Mucosa of descending colon (tissue), 3 donors: ENCODE measurements at regions not wholly inside any gene's neighbourhood (a gene's known extent, or its start where the extent isn't known, plus 50 kb on each side); places are given as distances from the start of the nearest gene placed in this dataset.

ENCODE experiments used
- ATAC-seq: fragments of 200-7000 bp; cut with Tn5 transposase; one replicate; pipeline ENCODE4 v1.9.1; 2020; ENCODE audit warnings: mild to moderate bottlenecking, moderate library complexity
- DNase-seq, 3 donors: peaks; one replicate each; pipeline ENCODE4 v3.0.0-alpha.2; 2020
- H3K36me3 ChIP-seq: fragments of 200-600 bp; one replicate; pipeline ENCODE4 v1.8.0; 2021; ENCODE audit warnings: low read depth, mild to moderate bottlenecking
- H3K4me1 ChIP-seq: fragments of 200-600 bp; one replicate; pipeline ENCODE4 v1.8.0; 2021; ENCODE audit warnings: low read depth, mild to moderate bottlenecking
- H3K4me3 ChIP-seq: fragments of 200-600 bp; one replicate; pipeline ENCODE4 v1.8.0; 2021; ENCODE audit warnings: mild to moderate bottlenecking
- H3K9me3 ChIP-seq: fragments of 200-600 bp; one replicate; pipeline ENCODE4 v1.8.0; 2021; ENCODE audit warnings: mild to moderate bottlenecking
- intact Hi-C, 2 donors: fragments of 100-400 bp; cut with DNase I in 1 of 2; cut with micrococcal nuclease in 1 of 2; formaldehyde crosslinking; loops; one replicate each; pipeline versions ENCODE4 v1.11.0 to v1.11.1; 2022; cut with DNase I, micrococcal nuclease
- TF ChIP-seq, protein P1 (sequence below): fragments of 200-600 bp; IDR thresholded peaks from one replicate; pipeline ENCODE4 v1.8.0; 2022; ENCODE audit warnings: antibody characterized with exemption, mild to moderate bottlenecking
- donor health status: DM: no; HTN: no; CAD: no; lungs with moderate emphysema.
- donor health status: DM: no; HTN: no; CAD: no.
- donor health status: DM: no; HTN: yes; CAD: no.

DNA sequence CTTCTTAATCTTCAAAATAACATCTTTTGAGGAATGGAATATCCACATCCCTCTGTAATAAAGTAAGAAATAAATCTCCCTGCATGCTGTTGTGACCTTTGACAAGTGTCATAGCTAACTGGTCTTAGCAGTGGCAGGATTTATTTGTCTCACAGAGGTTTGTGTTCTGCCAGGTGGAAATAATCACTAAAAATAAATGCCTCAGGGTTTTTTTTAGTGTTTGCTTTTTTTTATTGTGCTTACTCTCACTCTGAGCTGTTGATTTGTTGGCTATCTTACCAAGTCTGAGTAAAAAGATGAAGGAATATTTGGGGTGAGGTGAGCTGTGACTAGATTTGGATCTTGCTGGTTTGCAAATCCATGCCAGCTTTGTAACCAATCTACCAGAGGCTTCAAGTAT, 285.4 kb downstream of the ALG10B start:
- TF ChIP-seq, protein P1, sequence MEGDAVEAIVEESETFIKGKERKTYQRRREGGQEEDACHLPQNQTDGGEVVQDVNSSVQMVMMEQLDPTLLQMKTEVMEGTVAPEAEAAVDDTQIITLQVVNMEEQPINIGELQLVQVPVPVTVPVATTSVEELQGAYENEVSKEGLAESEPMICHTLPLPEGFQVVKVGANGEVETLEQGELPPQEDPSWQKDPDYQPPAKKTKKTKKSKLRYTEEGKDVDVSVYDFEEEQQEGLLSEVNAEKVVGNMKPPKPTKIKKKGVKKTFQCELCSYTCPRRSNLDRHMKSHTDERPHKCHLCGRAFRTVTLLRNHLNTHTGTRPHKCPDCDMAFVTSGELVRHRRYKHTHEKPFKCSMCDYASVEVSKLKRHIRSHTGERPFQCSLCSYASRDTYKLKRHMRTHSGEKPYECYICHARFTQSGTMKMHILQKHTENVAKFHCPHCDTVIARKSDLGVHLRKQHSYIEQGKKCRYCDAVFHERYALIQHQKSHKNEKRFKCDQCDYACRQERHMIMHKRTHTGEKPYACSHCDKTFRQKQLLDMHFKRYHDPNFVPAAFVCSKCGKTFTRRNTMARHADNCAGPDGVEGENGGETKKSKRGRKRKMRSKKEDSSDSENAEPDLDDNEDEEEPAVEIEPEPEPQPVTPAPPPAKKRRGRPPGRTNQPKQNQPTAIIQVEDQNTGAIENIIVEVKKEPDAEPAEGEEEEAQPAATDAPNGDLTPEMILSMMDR: no peak
- Histone ChIP-seq H3K4me1 (no peaks in the 10 kb centered on the region), H3K9me3 (peaks cover 5% of the 10 kb centered on the region), H3K36me3 (no peaks in the 10 kb centered on the region), H3K4me3 (no peak overlapping the region)
- ATAC-seq: no peak
- no peak for DNase-seq
- intact Hi-C loops: no loop called here
